ENCODE measurements at regions not wholly inside any gene's neighbourhood (a gene's known extent, or its start where the extent isn't known, plus 50 kb on each side); places are given as distances from the start of the nearest gene placed in this dataset.

GRCh38 chr19:30136611-30137195 lies 194.7 kb downstream of the URI1 start:
- H3K36me3 ChIP-seq (ENCODE audit: low read depth) = no peaks in the 10 kb centered on the region
- no peak overlapping the region for H3K27ac ChIP-seq (ENCODE audit: poor library complexity, severe bottlenecking)
- ATAC-seq (ENCODE audit: low read depth) = no peak
- H3K4me3 ChIP-seq (ENCODE audit: severe bottlenecking) = no peak overlapping the region
- H3K9me3 ChIP-seq (ENCODE audit: severe bottlenecking) = no peaks in the 10 kb centered on the region
- H3K4me1 ChIP-seq (ENCODE audit: insufficient read depth, poor library complexity, severe bottlenecking) = no peaks in the 10 kb centered on the region
- H3K27me3 ChIP-seq (ENCODE audit: insufficient read depth, poor library complexity, severe bottlenecking) = no peaks in the 10 kb centered on the region
- DNase-seq (ENCODE audit: low spot score) = no peak
- TF ChIP-seq CTCF (IDR thresholded peaks at IDR 0.05; ENCODE audit: poor library complexity, severe bottlenecking) = no peak

DNA sequence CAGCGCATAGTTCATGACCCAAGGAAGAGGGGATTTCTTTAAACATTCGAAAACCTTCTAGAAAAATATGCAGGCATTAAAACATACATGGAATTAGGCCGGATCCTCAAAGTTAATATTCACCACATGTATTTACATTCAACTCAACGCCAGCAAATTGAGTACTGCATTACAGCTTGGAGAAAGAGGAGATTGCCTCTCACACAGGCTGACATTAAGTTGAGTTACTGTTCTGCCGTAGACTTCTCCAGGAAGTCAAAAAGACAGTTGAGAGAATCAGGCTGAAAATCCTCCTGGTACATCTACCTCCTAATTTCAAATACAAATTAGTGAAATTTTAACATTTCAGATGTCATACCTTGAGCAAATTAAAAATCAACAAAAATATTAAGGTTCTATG lies 195.7 kb downstream of the URI1 start:
- no peak for TF ChIP-seq CTCF (IDR thresholded peaks at IDR 0.05; ENCODE audit: poor library complexity, severe bottlenecking)
- no peak for DNase-seq (ENCODE audit: low spot score)
- H3K27me3 ChIP-seq (ENCODE audit: insufficient read depth, poor library complexity, severe bottlenecking) = no peaks in the 10 kb centered on the region
- ATAC-seq (ENCODE audit: low read depth) = no peak
- no peaks in the 10 kb centered on the region for H3K36me3 ChIP-seq (ENCODE audit: low read depth)
- H3K27ac ChIP-seq (ENCODE audit: poor library complexity, severe bottlenecking) = no peak overlapping the region
- H3K4me1 ChIP-seq (ENCODE audit: insufficient read depth, poor library complexity, severe bottlenecking) = no peaks in the 10 kb centered on the region
- no peaks in the 10 kb centered on the region for H3K9me3 ChIP-seq (ENCODE audit: severe bottlenecking)
- no peak overlapping the region for H3K4me3 ChIP-seq (ENCODE audit: severe bottlenecking)

- ATAC-seq (ENCODE audit: low read depth) = no peak
Observed at GRCh38 chr19:30144242-30144758, 202.3 kb downstream of the URI1 start.

DNA sequence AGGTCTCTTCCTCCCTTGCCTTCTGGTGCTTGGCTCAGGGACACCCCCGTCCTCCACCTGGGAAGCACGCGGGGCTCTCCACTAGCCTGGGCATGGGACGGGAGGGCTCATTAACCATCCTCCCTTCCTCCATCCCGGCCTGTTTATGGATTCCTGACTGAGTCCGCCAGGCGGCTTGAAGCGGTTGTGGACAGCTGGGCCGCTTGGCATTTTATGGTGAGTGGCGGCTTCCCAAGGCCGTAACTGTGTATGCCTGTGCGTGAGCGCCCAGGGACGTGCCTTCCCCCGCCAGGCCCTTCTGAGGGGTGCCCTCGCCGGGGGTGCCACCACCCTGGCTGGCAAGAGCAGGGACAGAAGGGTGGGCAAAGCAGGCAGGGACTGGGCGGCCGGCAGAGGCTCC lies 202.8 kb downstream of the URI1 start:
- Histone ChIP-seq H3K4me1 (ENCODE audit: insufficient read depth, poor library complexity, severe bottlenecking) (no peaks in the 10 kb centered on the region), H3K4me3 (ENCODE audit: severe bottlenecking) (no peak overlapping the region), H3K9me3 (ENCODE audit: severe bottlenecking) (no peaks in the 10 kb centered on the region), H3K27ac (ENCODE audit: poor library complexity, severe bottlenecking) (no peak overlapping the region), H3K27me3 (ENCODE audit: insufficient read depth, poor library complexity, severe bottlenecking) (no peaks in the 10 kb centered on the region), H3K36me3 (ENCODE audit: low read depth) (no peaks in the 10 kb centered on the region)
- TF ChIP-seq CTCF (IDR thresholded peaks at IDR 0.05; ENCODE audit: poor library complexity, severe bottlenecking) = no peak
- ATAC-seq (ENCODE audit: low read depth) (no peak), DNase-seq (ENCODE audit: low spot score) (no peak)

More at GRCh38 chr19:30144242-30144758, 202.3 kb downstream of the URI1 start:
- no peak for TF ChIP-seq CTCF (IDR thresholded peaks at IDR 0.05; ENCODE audit: poor library complexity, severe bottlenecking)
- H3K4me1 ChIP-seq (ENCODE audit: insufficient read depth, poor library complexity, severe bottlenecking) = no peaks in the 10 kb centered on the region
- no peak overlapping the region for H3K27ac ChIP-seq (ENCODE audit: poor library complexity, severe bottlenecking)
- H3K4me3 ChIP-seq (ENCODE audit: severe bottlenecking) = no peak overlapping the region
- H3K27me3 ChIP-seq (ENCODE audit: insufficient read depth, poor library complexity, severe bottlenecking) = no peaks in the 10 kb centered on the region
- no peaks in the 10 kb centered on the region for H3K9me3 ChIP-seq (ENCODE audit: severe bottlenecking)
- H3K36me3 ChIP-seq (ENCODE audit: low read depth) = no peaks in the 10 kb centered on the region
- DNase-seq (ENCODE audit: low spot score) = no peak

- no peak for TF ChIP-seq CTCF (IDR thresholded peaks at IDR 0.05; ENCODE audit: poor library complexity, severe bottlenecking)
- Histone ChIP-seq H3K4me1 (ENCODE audit: insufficient read depth, poor library complexity, severe bottlenecking) (no peaks in the 10 kb centered on the region), H3K4me3 (ENCODE audit: severe bottlenecking) (no peak overlapping the region), H3K36me3 (ENCODE audit: low read depth) (no peaks in the 10 kb centered on the region), H3K27ac (ENCODE audit: poor library complexity, severe bottlenecking) (no peak overlapping the region), H3K27me3 (ENCODE audit: insufficient read depth, poor library complexity, severe bottlenecking) (no peaks in the 10 kb centered on the region), H3K9me3 (ENCODE audit: severe bottlenecking) (no peaks in the 10 kb centered on the region)
- ATAC-seq (ENCODE audit: low read depth) = no peak
- no peak for DNase-seq (ENCODE audit: low spot score)
Observed at GRCh38 chr19:30145467-30145866, 203.4 kb downstream of the URI1 start.

All from RWPE2 (cell line).